ENCODE measurements at regions not wholly inside any gene's neighbourhood (a gene's known extent, or its start where the extent isn't known, plus 50 kb on each side); places are given as distances from the start of the nearest gene placed in this dataset.

- H3K4me3 ChIP-seq (ENCODE audit: low read length), result no peak overlapping the region
- no peak overlapping the region for H3K27ac ChIP-seq (ENCODE audit: low read depth, low read length)
- Mint-ChIP-seq H3K27ac (no peak overlapping the region), H3K27me3 (no peaks in the 10 kb centered on the region), H3K4me1 (no peaks in the 10 kb centered on the region), H3K4me3 (no peak overlapping the region), H3K36me3 (no peaks in the 10 kb centered on the region), H3K9me3 (peaks cover 0 to 28% (median 4%) of the 10 kb centered on the region in 5 donors)
- no peaks in the 10 kb centered on the region for H3K9me3 ChIP-seq (ENCODE audit: low read length)
- no peaks in the 10 kb centered on the region for H3K36me3 ChIP-seq (ENCODE audit: insufficient read depth, low read length)
- POLR2A ChIA-PET, result no interaction called here
- no peaks in the 10 kb centered on the region for H3K4me1 ChIP-seq (ENCODE audit: insufficient read depth, low read length)
- CTCF ChIA-PET, result no interaction called here
- no peaks in the 10 kb centered on the region for H3K27me3 ChIP-seq (ENCODE audit: insufficient read depth, low read length, poor library complexity, severe bottlenecking)
- no peak for DNase-seq
These were observed 337.1 kb upstream of the MPDZ start for GRCh38 chr9:13616491-13617035.

- DNase-seq, result no peak
- no peak overlapping the region for H3K27ac ChIP-seq (ENCODE audit: low read depth, low read length)
- POLR2A ChIA-PET, result no interaction called here
- H3K27me3 ChIP-seq (ENCODE audit: insufficient read depth, low read length, poor library complexity, severe bottlenecking), result no peaks in the 10 kb centered on the region
- H3K9me3 Mint-ChIP-seq, result peaks cover 0 to 21% (median 4%) of the 10 kb centered on the region in 5 donors
- no peaks in the 10 kb centered on the region for H3K9me3 ChIP-seq (ENCODE audit: low read length)
- H3K36me3 ChIP-seq (ENCODE audit: insufficient read depth, low read length), result no peaks in the 10 kb centered on the region
- no peaks in the 10 kb centered on the region for H3K27me3 Mint-ChIP-seq
- H3K27ac Mint-ChIP-seq, result no peak overlapping the region
- no peaks in the 10 kb centered on the region for H3K4me1 Mint-ChIP-seq
- H3K4me1 ChIP-seq (ENCODE audit: insufficient read depth, low read length), result no peaks in the 10 kb centered on the region
- no peak overlapping the region for H3K4me3 Mint-ChIP-seq
- H3K36me3 Mint-ChIP-seq, result no peaks in the 10 kb centered on the region
- CTCF ChIA-PET, result no interaction called here
- H3K4me3 ChIP-seq (ENCODE audit: low read length), result no peak overlapping the region
These were observed 336.4 kb upstream of the MPDZ start for GRCh38 chr9:13615660-13616490.

- Histone ChIP-seq H3K9me3 (ENCODE audit: low read length) (no peaks in the 10 kb centered on the region), H3K36me3 (ENCODE audit: insufficient read depth, low read length) (no peaks in the 10 kb centered on the region), H3K4me1 (ENCODE audit: insufficient read depth, low read length) (no peaks in the 10 kb centered on the region), H3K27ac (ENCODE audit: low read depth, low read length) (no peak overlapping the region), H3K27me3 (ENCODE audit: insufficient read depth, low read length, poor library complexity, severe bottlenecking) (no peaks in the 10 kb centered on the region), H3K4me3 (ENCODE audit: low read length) (no peak overlapping the region)
- H3K36me3 Mint-ChIP-seq, result no peaks in the 10 kb centered on the region
- H3K4me1 Mint-ChIP-seq, result no peaks in the 10 kb centered on the region
- H3K9me3 Mint-ChIP-seq, result peaks cover 0 to 18% (median 4%) of the 10 kb centered on the region in 5 donors
- H3K4me3 Mint-ChIP-seq, result no peak overlapping the region
- CTCF ChIA-PET, result no interaction called here
- H3K27me3 Mint-ChIP-seq, result no peaks in the 10 kb centered on the region
- no peak for DNase-seq
- POLR2A ChIA-PET, result no interaction called here
- no peak overlapping the region for H3K27ac Mint-ChIP-seq
These were observed 334.6 kb upstream of the MPDZ start for GRCh38 chr9:13614060-13614459.

- H3K36me3 Mint-ChIP-seq, result no peaks in the 10 kb centered on the region
- H3K4me1 Mint-ChIP-seq, result no peaks in the 10 kb centered on the region
- no peak overlapping the region for H3K27ac ChIP-seq (ENCODE audit: low read depth, low read length)
- H3K9me3 ChIP-seq (ENCODE audit: low read length), result no peaks in the 10 kb centered on the region
- H3K4me3 Mint-ChIP-seq, result no peak overlapping the region
- H3K27me3 Mint-ChIP-seq, result no peaks in the 10 kb centered on the region
- no peaks in the 10 kb centered on the region for H3K27me3 ChIP-seq (ENCODE audit: insufficient read depth, low read length, poor library complexity, severe bottlenecking)
- POLR2A ChIA-PET, result no interaction called here
- H3K4me1 ChIP-seq (ENCODE audit: insufficient read depth, low read length), result no peaks in the 10 kb centered on the region
- CTCF ChIA-PET, result no interaction called here
- H3K4me3 ChIP-seq (ENCODE audit: low read length), result no peak overlapping the region
- no peaks in the 10 kb centered on the region for H3K36me3 ChIP-seq (ENCODE audit: insufficient read depth, low read length)
- no peak overlapping the region for H3K27ac Mint-ChIP-seq
- peaks cover 0 to 18% (median 4%) of the 10 kb centered on the region in 5 donors for H3K9me3 Mint-ChIP-seq
- no peak for DNase-seq
These were observed 333.8 kb upstream of the MPDZ start for GRCh38 chr9:13613296-13613695.

GRCh38 chr9:13608451-13608850 is 329.0 kb upstream of the MPDZ start:
- Histone ChIP-seq H3K27me3 (ENCODE audit: insufficient read depth, low read length, poor library complexity, severe bottlenecking) (no peaks in the 10 kb centered on the region), H3K9me3 (ENCODE audit: low read length) (no peaks in the 10 kb centered on the region), H3K4me3 (ENCODE audit: low read length) (no peak overlapping the region), H3K36me3 (ENCODE audit: insufficient read depth, low read length) (no peaks in the 10 kb centered on the region), H3K4me1 (ENCODE audit: insufficient read depth, low read length) (no peaks in the 10 kb centered on the region), H3K27ac (ENCODE audit: low read depth, low read length) (no peak overlapping the region)
- POLR2A ChIA-PET, result no interaction called here
- CTCF ChIA-PET, result no interaction called here
- DNase-seq, result no peak
- Mint-ChIP-seq H3K36me3 (no peaks in the 10 kb centered on the region), H3K27me3 (no peaks in the 10 kb centered on the region), H3K4me1 (no peaks in the 10 kb centered on the region), H3K4me3 (no peak overlapping the region), H3K27ac (no peak overlapping the region), H3K9me3 (peaks cover 0 to 18% (median 4%) of the 10 kb centered on the region in 5 donors)

- H3K9me3 Mint-ChIP-seq, result peaks cover 3 to 21% (median 9%) of the 10 kb centered on the region in 5 donors
- H3K27me3 Mint-ChIP-seq, result no peaks in the 10 kb centered on the region
- H3K27ac Mint-ChIP-seq, result no peak overlapping the region
- ChIA-PET CTCF (no interaction called here), POLR2A (no interaction called here)
- H3K4me3 Mint-ChIP-seq, result no peak overlapping the region
- no peak overlapping the region for H3K4me3 ChIP-seq (ENCODE audit: low read length)
- H3K27ac ChIP-seq (ENCODE audit: low read depth, low read length), result no peak overlapping the region
- H3K4me1 Mint-ChIP-seq, result no peaks in the 10 kb centered on the region
- DNase-seq, result no peak
- no peaks in the 10 kb centered on the region for H3K27me3 ChIP-seq (ENCODE audit: insufficient read depth, low read length, poor library complexity, severe bottlenecking)
- H3K4me1 ChIP-seq (ENCODE audit: insufficient read depth, low read length), result no peaks in the 10 kb centered on the region
- H3K36me3 Mint-ChIP-seq, result no peaks in the 10 kb centered on the region
- H3K36me3 ChIP-seq (ENCODE audit: insufficient read depth, low read length), result no peaks in the 10 kb centered on the region
- no peaks in the 10 kb centered on the region for H3K9me3 ChIP-seq (ENCODE audit: low read length)
These were observed 328.3 kb upstream of the MPDZ start for GRCh38 chr9:13607481-13608441.

- no peaks in the 10 kb centered on the region for H3K36me3 Mint-ChIP-seq
- no peak for DNase-seq
- POLR2A ChIA-PET, result no interaction called here
- CTCF ChIA-PET, result no interaction called here
- Histone ChIP-seq H3K4me3 (ENCODE audit: low read length) (no peak overlapping the region), H3K36me3 (ENCODE audit: insufficient read depth, low read length) (no peaks in the 10 kb centered on the region), H3K27ac (ENCODE audit: low read depth, low read length) (no peak overlapping the region), H3K9me3 (ENCODE audit: low read length) (no peaks in the 10 kb centered on the region), H3K4me1 (ENCODE audit: insufficient read depth, low read length) (no peaks in the 10 kb centered on the region), H3K27me3 (ENCODE audit: insufficient read depth, low read length, poor library complexity, severe bottlenecking) (no peaks in the 10 kb centered on the region)
- no peaks in the 10 kb centered on the region for H3K4me1 Mint-ChIP-seq
- no peaks in the 10 kb centered on the region for H3K27me3 Mint-ChIP-seq
- peaks cover 4 to 28% (median 9%) of the 10 kb centered on the region in 5 donors for H3K9me3 Mint-ChIP-seq
- H3K4me3 Mint-ChIP-seq, result no peak overlapping the region
- no peak overlapping the region for H3K27ac Mint-ChIP-seq
These were observed 327.1 kb upstream of the MPDZ start for GRCh38 chr9:13606586-13606985.

GRCh38 chr9:13603921-13604320 is 324.4 kb upstream of the MPDZ start:
- POLR2A ChIA-PET, result no interaction called here
- Histone ChIP-seq H3K27ac (ENCODE audit: low read depth, low read length) (no peak overlapping the region), H3K9me3 (ENCODE audit: low read length) (no peaks in the 10 kb centered on the region), H3K4me1 (ENCODE audit: insufficient read depth, low read length) (no peaks in the 10 kb centered on the region), H3K27me3 (ENCODE audit: insufficient read depth, low read length, poor library complexity, severe bottlenecking) (no peaks in the 10 kb centered on the region), H3K36me3 (ENCODE audit: insufficient read depth, low read length) (no peaks in the 10 kb centered on the region), H3K4me3 (ENCODE audit: low read length) (no peak overlapping the region)
- CTCF ChIA-PET, result no interaction called here
- Mint-ChIP-seq H3K4me3 (no peak overlapping the region), H3K27me3 (no peaks in the 10 kb centered on the region), H3K27ac (no peak overlapping the region), H3K9me3 (peaks cover 4 to 31% (median 9%) of the 10 kb centered on the region in 5 donors), H3K36me3 (no peaks in the 10 kb centered on the region), H3K4me1 (no peaks in the 10 kb centered on the region)
- DNase-seq, result no peak

Measured in CD8-positive, alpha-beta memory T cell (primary cell).